ENCODE measurements at regions not wholly inside any gene's neighbourhood (a gene's known extent, or its start where the extent isn't known, plus 50 kb on each side); places are given as distances from the start of the nearest gene placed in this dataset.

GRCh38 chr11:111189466-111189865 is 56.1 kb upstream of the POU2AF2 start:
- TF ChIP-seq CTCF (IDR thresholded peaks at IDR 0.05): no peak
- no peak for TF ChIP-seq POLR2AphosphoS5 (IDR thresholded peaks at IDR 0.05; ENCODE audit: low read depth, low read length)
